ENCODE measurements at regions not wholly inside any gene's neighbourhood (a gene's known extent, or its start where the extent isn't known, plus 50 kb on each side); places are given as distances from the start of the nearest gene placed in this dataset.
A peak's percentile ranks its signal among the peaks of the same experiment; 100 is the strongest.

- no peaks in the 10 kb centered on the region for H3K27me3 ChIP-seq (ENCODE audit: low read depth)
- no peaks in the 10 kb centered on the region for H3K4me1 ChIP-seq
- H3K4me3 ChIP-seq, result no peak overlapping the region
- in situ Hi-C loops (cut with MboI; ENCODE audit: low sequenced_read_pairs), result no loop called here
- H3K36me3 ChIP-seq (replicated peaks), result no peaks in the 10 kb centered on the region
- no peak for DNase-seq (ENCODE audit: low spot score in 2 of 2)
- no peaks in the 10 kb centered on the region for H3K9me3 ChIP-seq
Measured at GRCh38 chr4:124977045-124977444, 264.5 kb upstream of the ANKRD50 start.

- Histone ChIP-seq H3K27me3 (ENCODE audit: low read depth) (no peaks in the 10 kb centered on the region), H3K4me3 (no peak overlapping the region), H3K4me1 (no peaks in the 10 kb centered on the region), H3K36me3 (replicated peaks) (no peaks in the 10 kb centered on the region), H3K9me3 (no peaks in the 10 kb centered on the region)
- no peak for DNase-seq (ENCODE audit: low spot score in 2 of 2)
- in situ Hi-C loops (cut with MboI; ENCODE audit: low sequenced_read_pairs), result no loop called here
Measured at GRCh38 chr4:124974152-124974551, 261.6 kb upstream of the ANKRD50 start.

GRCh38 chr4:124973716-124974115 lies 261.2 kb upstream of the ANKRD50 start:
- no peaks in the 10 kb centered on the region for H3K4me1 ChIP-seq
- no peaks in the 10 kb centered on the region for H3K9me3 ChIP-seq
- in situ Hi-C loops (cut with MboI; ENCODE audit: low sequenced_read_pairs), result no loop called here
- no peak for DNase-seq (ENCODE audit: low spot score in 2 of 2)
- no peaks in the 10 kb centered on the region for H3K27me3 ChIP-seq (ENCODE audit: low read depth)
- no peak overlapping the region for H3K4me3 ChIP-seq
- H3K36me3 ChIP-seq (replicated peaks), result no peaks in the 10 kb centered on the region

DNA sequence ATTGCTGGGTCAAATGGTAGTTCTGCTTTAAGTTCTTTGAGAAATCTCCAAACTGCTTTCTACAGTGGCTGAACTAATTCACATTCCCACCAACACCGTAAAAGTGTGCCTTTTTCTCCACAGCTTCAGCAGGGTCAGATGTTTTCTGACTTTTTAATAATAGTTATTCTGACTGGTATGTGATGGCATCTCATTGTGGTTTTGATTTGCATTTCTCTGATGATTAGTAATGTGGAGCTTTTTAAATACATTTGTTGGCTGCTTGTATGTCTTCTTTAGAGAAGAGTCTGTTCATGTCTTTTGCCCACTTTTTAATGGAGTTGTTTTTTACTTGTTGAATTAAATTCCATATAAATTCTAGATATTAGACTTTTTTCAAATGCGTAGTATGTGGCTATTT lies 257.5 kb upstream of the ANKRD50 start:
- DNase-seq (ENCODE audit: low spot score in 2 of 2), result no peak
- Histone ChIP-seq H3K9me3 (no peaks in the 10 kb centered on the region), H3K27me3 (ENCODE audit: low read depth) (no peaks in the 10 kb centered on the region), H3K4me3 (no peak overlapping the region), H3K4me1 (no peaks in the 10 kb centered on the region), H3K36me3 (replicated peaks) (no peaks in the 10 kb centered on the region)
- in situ Hi-C loops (cut with MboI; ENCODE audit: low sequenced_read_pairs), result no loop called here

- no peak for DNase-seq (ENCODE audit: low spot score in 2 of 2)
- Histone ChIP-seq H3K9me3 (peaks cover 20% of the 10 kb centered on the region), H3K4me1 (peaks cover 11% of the 10 kb centered on the region), H3K27me3 (ENCODE audit: low read depth) (no peaks in the 10 kb centered on the region), H3K4me3 (no peak overlapping the region), H3K36me3 (replicated peaks) (no peaks in the 10 kb centered on the region)
- in situ Hi-C loops (cut with MboI; ENCODE audit: low sequenced_read_pairs), result no loop called here
Measured at GRCh38 chr4:124965497-124965891, 253.0 kb upstream of the ANKRD50 start.

GRCh38 chr4:124964852-124965496 lies 252.4 kb upstream of the ANKRD50 start:
- Histone ChIP-seq H3K36me3 (replicated peaks) (no peaks in the 10 kb centered on the region), H3K9me3 (peaks cover 25% of the 10 kb centered on the region), H3K4me1 (peaks cover 11% of the 10 kb centered on the region), H3K27me3 (ENCODE audit: low read depth) (no peaks in the 10 kb centered on the region), H3K4me3 (no peak overlapping the region)
- no peak for DNase-seq (ENCODE audit: low spot score in 2 of 2)
- in situ Hi-C loops (cut with MboI; ENCODE audit: low sequenced_read_pairs), result no loop called here

GRCh38 chr4:124964251-124964650 lies 251.7 kb upstream of the ANKRD50 start:
- no peaks in the 10 kb centered on the region for H3K27me3 ChIP-seq (ENCODE audit: low read depth)
- H3K4me1 ChIP-seq, result peaks cover 11% of the 10 kb centered on the region
- no peaks in the 10 kb centered on the region for H3K36me3 ChIP-seq (replicated peaks)
- in situ Hi-C loops (cut with MboI; ENCODE audit: low sequenced_read_pairs), result no loop called here
- peaks cover 28% of the 10 kb centered on the region for H3K9me3 ChIP-seq
- peak; percentile 37 to 79 for DNase-seq (ENCODE audit: low spot score in 2 of 2)
- H3K4me3 ChIP-seq, result no peak overlapping the region

- no peak for DNase-seq (ENCODE audit: low spot score in 2 of 2)
- H3K27me3 ChIP-seq (ENCODE audit: low read depth), result no peaks in the 10 kb centered on the region
- no peaks in the 10 kb centered on the region for H3K36me3 ChIP-seq (replicated peaks)
- H3K9me3 ChIP-seq, result peaks cover 28% of the 10 kb centered on the region
- no peak overlapping the region for H3K4me3 ChIP-seq
- peaks cover 19% of the 10 kb centered on the region for H3K4me1 ChIP-seq
- in situ Hi-C loops (cut with MboI; ENCODE audit: low sequenced_read_pairs), result no loop called here
Measured at GRCh38 chr4:124961138-124961750, 248.7 kb upstream of the ANKRD50 start.

DNA sequence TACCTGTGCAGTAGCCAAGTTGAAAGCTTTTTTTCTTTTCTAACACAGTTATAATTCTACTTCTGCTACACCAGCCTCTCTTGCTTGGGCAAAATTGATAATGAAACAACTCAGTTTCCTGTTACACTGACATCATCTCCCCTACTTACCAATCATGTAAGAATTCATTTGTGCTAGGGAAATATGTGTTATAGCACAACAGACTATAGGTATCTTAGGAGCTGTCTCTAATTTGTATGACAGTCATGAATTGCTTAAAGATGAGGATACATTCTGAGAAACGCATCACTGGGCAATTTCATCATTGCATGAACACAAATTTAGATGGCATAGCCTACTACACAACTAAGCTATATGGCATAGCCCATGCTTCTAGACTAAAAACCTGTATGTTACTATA lies 246.3 kb upstream of the ANKRD50 start:
- Histone ChIP-seq H3K4me3 (no peak overlapping the region), H3K9me3 (peaks cover 28% of the 10 kb centered on the region), H3K36me3 (replicated peaks) (no peaks in the 10 kb centered on the region), H3K4me1 (peaks cover 18% of the 10 kb centered on the region), H3K27me3 (ENCODE audit: low read depth) (no peaks in the 10 kb centered on the region)
- no peak for DNase-seq (ENCODE audit: low spot score in 2 of 2)
- in situ Hi-C loops (cut with MboI; ENCODE audit: low sequenced_read_pairs), result no loop called here

DNA sequence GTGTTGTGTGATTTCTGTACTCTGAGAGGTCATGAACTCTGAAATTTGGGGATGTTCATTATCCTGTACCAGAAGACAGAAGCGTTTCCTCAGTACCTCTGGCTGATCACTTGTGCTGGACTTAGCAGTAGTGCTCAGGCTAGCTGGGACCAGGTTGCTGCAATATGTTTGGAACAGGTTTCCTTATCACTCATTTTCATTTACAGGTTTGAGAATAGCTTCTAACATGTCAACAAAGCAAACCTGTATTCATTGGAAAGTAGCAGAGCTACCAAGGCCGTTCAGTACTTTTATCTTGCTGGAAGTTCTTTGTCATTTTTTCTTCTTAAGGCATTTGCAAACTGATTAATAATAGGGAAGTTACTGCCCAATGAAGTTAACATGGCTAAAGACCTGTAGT lies 242.9 kb upstream of the ANKRD50 start:
- Histone ChIP-seq H3K4me1 (peaks cover 31% of the 10 kb centered on the region), H3K4me3 (no peak overlapping the region), H3K9me3 (peaks cover 8% of the 10 kb centered on the region), H3K27me3 (ENCODE audit: low read depth) (no peaks in the 10 kb centered on the region), H3K36me3 (replicated peaks) (no peaks in the 10 kb centered on the region)
- DNase-seq (ENCODE audit: low spot score in 2 of 2), result no peak
- in situ Hi-C loops (cut with MboI; ENCODE audit: low sequenced_read_pairs), result no loop called here

GRCh38 chr4:124954046-124954445 lies 241.5 kb upstream of the ANKRD50 start:
- peak in 1 of 2 experiments; percentile 35 for DNase-seq (ENCODE audit: low spot score in 2 of 2)
- H3K4me3 ChIP-seq, result no peak overlapping the region
- in situ Hi-C loops (cut with MboI; ENCODE audit: low sequenced_read_pairs), result no loop called here

GRCh38 chr4:124953486-124953885 lies 241.0 kb upstream of the ANKRD50 start:
- H3K27me3 ChIP-seq (ENCODE audit: low read depth), result no peaks in the 10 kb centered on the region
- no peaks in the 10 kb centered on the region for H3K36me3 ChIP-seq (replicated peaks)
- peaks cover 31% of the 10 kb centered on the region for H3K4me1 ChIP-seq
- no peak overlapping the region for H3K4me3 ChIP-seq
- peaks cover 2% of the 10 kb centered on the region; the same call in 1 of the 2 replicates for H3K9me3 ChIP-seq
- DNase-seq (ENCODE audit: low spot score in 2 of 2), result no peak
- in situ Hi-C loops (cut with MboI; ENCODE audit: low sequenced_read_pairs), result no loop called here

More at GRCh38 chr4:124954046-124954445, 241.5 kb upstream of the ANKRD50 start:
- H3K36me3 ChIP-seq (replicated peaks), result no peaks in the 10 kb centered on the region
- H3K4me1 ChIP-seq, result peaks cover 31% of the 10 kb centered on the region
- no peaks in the 10 kb centered on the region for H3K27me3 ChIP-seq (ENCODE audit: low read depth)
- peaks cover 2% of the 10 kb centered on the region; the same call in 1 of the 2 replicates for H3K9me3 ChIP-seq

DNA sequence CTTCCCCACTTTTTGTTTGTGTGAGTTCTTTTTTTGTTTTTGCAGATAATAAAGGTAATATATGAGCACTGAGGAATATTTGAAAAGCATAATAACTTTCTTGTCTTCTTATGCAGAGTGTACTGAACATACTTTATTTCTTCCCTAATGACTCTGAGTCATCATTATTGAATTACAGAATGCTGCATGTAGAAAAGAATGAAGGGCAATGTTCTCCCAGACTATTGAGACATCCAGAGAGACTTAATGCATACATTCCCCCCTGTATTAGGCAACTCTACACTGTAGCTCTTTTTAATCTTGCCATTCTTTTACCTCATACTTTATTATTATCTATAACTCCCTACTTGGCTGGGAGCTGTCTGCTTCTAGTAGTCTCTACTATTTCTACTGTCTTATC lies 240.5 kb upstream of the ANKRD50 start:
- Histone ChIP-seq H3K4me3 (no peak overlapping the region), H3K36me3 (replicated peaks) (no peaks in the 10 kb centered on the region), H3K4me1 (peaks cover 31% of the 10 kb centered on the region), H3K9me3 (peaks cover 2% of the 10 kb centered on the region; the same call in 1 of the 2 replicates), H3K27me3 (ENCODE audit: low read depth) (no peaks in the 10 kb centered on the region)
- peak in 1 of 2 experiments; percentile 58 for DNase-seq (ENCODE audit: low spot score in 2 of 2)
- in situ Hi-C loops (cut with MboI; ENCODE audit: low sequenced_read_pairs), result no loop called here

DNA sequence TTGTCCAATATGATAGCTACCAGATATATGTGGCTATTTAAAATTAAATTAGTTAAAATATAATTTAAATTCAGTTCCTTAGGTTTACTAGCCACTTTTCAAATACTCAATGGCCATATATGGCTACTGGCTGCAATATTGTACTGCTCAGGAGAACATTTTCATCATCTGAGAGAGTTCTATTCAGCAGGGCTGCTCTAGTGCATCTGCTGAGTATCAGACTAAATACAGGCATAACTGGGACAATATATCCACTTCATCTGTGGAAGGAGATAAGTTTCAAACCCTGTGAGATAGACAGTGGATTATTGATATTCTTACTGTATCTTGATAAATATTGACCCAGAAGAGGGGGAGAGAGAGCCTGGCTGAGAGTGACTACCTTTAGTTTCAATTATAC lies 240.1 kb upstream of the ANKRD50 start:
- no peaks in the 10 kb centered on the region for H3K36me3 ChIP-seq (replicated peaks)
- peaks cover 31% of the 10 kb centered on the region for H3K4me1 ChIP-seq
- H3K4me3 ChIP-seq, result no peak overlapping the region
- no peak for DNase-seq (ENCODE audit: low spot score in 2 of 2)
- no peaks in the 10 kb centered on the region for H3K27me3 ChIP-seq (ENCODE audit: low read depth)
- peaks cover 2% of the 10 kb centered on the region; the same call in 1 of the 2 replicates for H3K9me3 ChIP-seq
- in situ Hi-C loops (cut with MboI; ENCODE audit: low sequenced_read_pairs), result no loop called here
